GM18505 (cell line): ENCODE measurements at regions not wholly inside any gene's neighbourhood (a gene's known extent, or its start where the extent isn't known, plus 50 kb on each side); places are given as distances from the start of the nearest gene placed in this dataset.

ENCODE experiments used
- ATAC-seq: cut with Tn5 transposase; IDR thresholded peaks from one replicate; pipeline ENCODE4 v1.9.1; 2021; ENCODE audit not compliant: unreplicated experiment
- POLR2A ChIP-seq: IDR thresholded peaks from 4 replicates; pipeline ENCODE4 v1.6.1; 2011; ENCODE audit warnings: borderline replicate concordance; ENCODE audit not compliant: insufficient read depth, insufficient read length; ENCODE audit errors: extremely low read depth

- TF ChIP-seq POLR2A: no peak
- no peak for ATAC-seq
Measured at GRCh38 chr7:25864943-25865751, 286.9 kb upstream of the NFE2L3 start.

- no peak for ATAC-seq
- no peak for TF ChIP-seq POLR2A
Measured at GRCh38 chr7:25868509-25868908, 283.5 kb upstream of the NFE2L3 start.

GRCh38 chr7:25870574-25870973 is 281.4 kb upstream of the NFE2L3 start:
- ATAC-seq: no peak
- no peak for TF ChIP-seq POLR2A

GRCh38 chr7:25876092-25876491 is 275.9 kb upstream of the NFE2L3 start:
- TF ChIP-seq POLR2A: no peak
- no peak for ATAC-seq

GRCh38 chr7:25877802-25878789 is 273.9 kb upstream of the NFE2L3 start:
- TF ChIP-seq POLR2A: no peak
- ATAC-seq: no peak

GRCh38 chr7:25879799-25880198 is 272.2 kb upstream of the NFE2L3 start:
- no peak for TF ChIP-seq POLR2A
- ATAC-seq: no peak

GRCh38 chr7:25881317-25882037 is 270.5 kb upstream of the NFE2L3 start:
- ATAC-seq: no peak
- TF ChIP-seq POLR2A: no peak

GRCh38 chr7:25882151-25882773 is 269.7 kb upstream of the NFE2L3 start:
- no peak for ATAC-seq
- no peak for TF ChIP-seq POLR2A

- TF ChIP-seq POLR2A: no peak
- no peak for ATAC-seq
Measured at GRCh38 chr7:25884265-25884828, 267.7 kb upstream of the NFE2L3 start.

- no peak for TF ChIP-seq POLR2A
- ATAC-seq: no peak
Measured at GRCh38 chr7:25885057-25885576, 266.9 kb upstream of the NFE2L3 start.

GRCh38 chr7:25886387-25887240 is 265.4 kb upstream of the NFE2L3 start:
- no peak for ATAC-seq
- TF ChIP-seq POLR2A: no peak
